SU-DHL-6 (cell line): ENCODE measurements at regions not wholly inside any gene's neighbourhood (a gene's known extent, or its start where the extent isn't known, plus 50 kb on each side); places are given as distances from the start of the nearest gene placed in this dataset.
"Not testable (repeated sequence)": the region's sequence is repeated elsewhere in the genome, so short reads cannot be mapped to it uniquely, and the experiment has no call there.

Source experiments
- H2AFZ ChIP-seq: fragments of 200-600 bp; sonication (generic); 2 replicates; pipeline ENCODE4 v1.6.1; 2014; ENCODE audit warnings: low read depth, mild to moderate bottlenecking, moderate library complexity, mixed read lengths, antibody characterized with exemption, low read length; ENCODE audit not compliant: severe bottlenecking
- H3F3A ChIP-seq: fragments of 200-600 bp; shearing (Covaris generic); 2 replicates; pipeline ENCODE4 v1.6.0; 2016; ENCODE audit warnings: antibody characterized with exemption, mild to moderate bottlenecking; ENCODE audit not compliant: insufficient read depth
- H3K27ac ChIP-seq: fragments of 200-600 bp; sonication (generic); 2 replicates; pipeline ENCODE4 v1.5.1; 2016; ENCODE audit warnings: low read depth, mild to moderate bottlenecking, low read length, moderate library complexity, mixed read lengths
- H3K27me3 ChIP-seq: fragments of 200-600 bp; sonication (generic), shearing (Covaris generic); 2 replicates; pipeline ENCODE4 v1.6.0; 2014; ENCODE audit warnings: mild to moderate bottlenecking, low read length
- H3K36me3 ChIP-seq: fragments of 200-600 bp; sonication (generic); 2 replicates; pipeline ENCODE4 v1.6.1; 2014; ENCODE audit warnings: mild to moderate bottlenecking, low read length, mixed read lengths
- H3K4me2 ChIP-seq: fragments of 300-600, 200-600 bp; shearing (Covaris generic), sonication (generic); 2 replicates; pipeline ENCODE4 v1.6.0; 2014; ENCODE audit warnings: low read length, low read depth, mild to moderate bottlenecking; ENCODE audit not compliant: poor library complexity, severe bottlenecking
- H3K4me3 ChIP-seq: fragments of 200-600 bp; sonication (generic); 2 replicates; pipeline ENCODE4 v1.5.1; 2014; ENCODE audit warnings: antibody characterized with exemption, low read length, mild to moderate bottlenecking, mixed read lengths; ENCODE audit not compliant: insufficient read depth, poor library complexity, severe bottlenecking
- H3K79me2 ChIP-seq: fragments of 200-600 bp; sonication (generic); 2 replicates; pipeline ENCODE4 v1.6.1; 2014; ENCODE audit warnings: mild to moderate bottlenecking, low read length, moderate library complexity; ENCODE audit not compliant: insufficient read depth
- H3K9ac ChIP-seq: fragments of 200-600 bp; sonication (generic); 2 replicates; pipeline ENCODE4 v1.7.0; 2014; ENCODE audit warnings: mild to moderate bottlenecking, low read length
- H3K9me2 ChIP-seq: fragments of 200-600 bp; sonication (generic); replicated peaks from 2 replicates; pipeline ENCODE4 v1.6.1; 2014; ENCODE audit warnings: low read length; ENCODE audit not compliant: insufficient read depth
- H3K9me3 ChIP-seq: fragments of 200-600 bp; sonication (generic); 2 replicates; pipeline ENCODE4 v1.6.1; 2014; ENCODE audit warnings: low read length, mixed read lengths; ENCODE audit not compliant: insufficient read depth
- H4K20me1 ChIP-seq: fragments of 200-600 bp; sonication (generic); 2 replicates; pipeline ENCODE4 v1.6.1; 2014; ENCODE audit warnings: low read depth, mild to moderate bottlenecking, antibody characterized with exemption, low read length, moderate library complexity, mixed read lengths
- CTCF ChIP-seq: fragments of 200-600 bp; sonication (generic); IDR thresholded peaks from one replicate; pipeline ENCODE4 v1.5.1; 2017; ENCODE audit warnings: antibody characterized with exemption, mild to moderate bottlenecking, low read length, moderate library complexity; ENCODE audit not compliant: insufficient read depth, poor library complexity, severe bottlenecking
- EZH2phosphoT487 ChIP-seq: fragments of 200-600 bp; sonication (generic), shearing (Covaris generic); conservative IDR thresholded peaks from 2 replicates; pipeline ENCODE4 v1.6.1; 2018; ENCODE audit warnings: mild to moderate bottlenecking, antibody characterized with exemption, low read length, moderate library complexity, mixed read lengths

GRCh38 chr4:137896221-137896737 is 345.9 kb downstream of the SLC7A11 start:
- no peak for TF ChIP-seq CTCF
- no peak for TF ChIP-seq EZH2phosphoT487
- no peaks in the 10 kb centered on the region for H4K20me1 ChIP-seq
- H3K79me2 ChIP-seq: no peaks in the 10 kb centered on the region
- H3K36me3 ChIP-seq: no peaks in the 10 kb centered on the region
- no peak overlapping the region for H3K4me3 ChIP-seq
- no peak overlapping the region for H3K27ac ChIP-seq
- no peaks in the 10 kb centered on the region for H3K9me3 ChIP-seq
- no peak overlapping the region for H3K4me2 ChIP-seq
- H3K9ac ChIP-seq: no peak overlapping the region
- no peaks in the 10 kb centered on the region for H3F3A ChIP-seq
- H3K27me3 ChIP-seq: no peaks in the 10 kb centered on the region
- no peaks in the 10 kb centered on the region for H3K9me2 ChIP-seq
- no peak overlapping the region for H2AFZ ChIP-seq

DNA sequence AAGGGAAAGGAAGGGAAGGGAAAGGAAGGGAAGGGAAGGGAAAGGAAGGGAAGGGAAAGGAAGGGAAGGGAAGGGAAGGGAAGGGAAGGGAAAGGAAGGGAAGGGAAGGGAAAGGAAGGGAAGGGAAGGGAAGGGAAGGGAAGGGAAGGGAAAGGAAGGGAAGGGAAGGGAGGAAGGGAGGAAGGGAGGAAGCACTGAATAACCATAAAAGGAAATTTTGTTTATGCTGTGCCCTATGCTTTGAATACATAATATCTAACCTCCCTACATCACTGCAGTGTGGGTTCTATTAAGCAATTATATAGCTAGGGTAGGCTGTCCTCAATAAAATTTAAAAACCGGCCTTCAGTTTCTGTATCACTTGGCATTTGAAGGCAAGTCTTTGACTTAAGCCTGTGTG is 346.6 kb downstream of the SLC7A11 start:
- H3K9ac ChIP-seq, H3K79me2 ChIP-seq, H4K20me1 ChIP-seq, H3K4me2 ChIP-seq, H3K27me3 ChIP-seq, H3K9me2 ChIP-seq, H3K9me3 ChIP-seq, H3F3A ChIP-seq, H3K4me3 ChIP-seq, H2AFZ ChIP-seq, H3K27ac ChIP-seq, H3K36me3 ChIP-seq: not testable (repeated sequence)

DNA sequence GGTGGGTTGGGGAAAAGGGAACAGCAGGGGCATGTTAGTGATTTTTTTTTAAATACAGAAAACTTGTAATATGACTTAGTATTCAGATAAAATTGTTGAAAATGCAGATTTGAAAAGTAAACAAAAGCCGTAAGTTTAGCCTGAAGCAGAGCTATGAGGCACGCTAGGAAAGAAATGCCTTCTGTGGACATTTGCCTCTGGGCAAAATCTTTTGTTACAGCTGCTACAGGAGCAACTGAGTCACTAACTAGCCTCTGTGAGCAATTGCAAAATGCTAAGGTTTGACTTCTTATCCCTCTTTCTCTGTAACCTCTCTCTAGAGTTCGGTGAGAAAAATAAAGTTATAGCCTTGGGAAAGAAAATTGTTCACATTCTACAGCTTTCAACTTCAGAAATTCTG is 350.0 kb downstream of the SLC7A11 start:
- Histone ChIP-seq H3K27me3 (no peaks in the 10 kb centered on the region), H3K36me3 (no peaks in the 10 kb centered on the region), H3K9ac (no peak overlapping the region), H3K27ac (no peak overlapping the region), H3F3A (no peaks in the 10 kb centered on the region), H3K79me2 (no peaks in the 10 kb centered on the region), H3K4me2 (no peak overlapping the region), H3K9me3 (no peaks in the 10 kb centered on the region), H4K20me1 (no peaks in the 10 kb centered on the region), H3K4me3 (no peak overlapping the region), H2AFZ (peak overlapping the region; percentile 19), H3K9me2 (no peaks in the 10 kb centered on the region)
- TF ChIP-seq CTCF (no peak), EZH2phosphoT487 (no peak)

GRCh38 chr4:137890812-137891211 is 351.3 kb downstream of the SLC7A11 start:
- Histone ChIP-seq H3K9ac (no peak overlapping the region), H3K27me3 (no peaks in the 10 kb centered on the region), H3K36me3 (no peaks in the 10 kb centered on the region), H4K20me1 (no peaks in the 10 kb centered on the region), H3K4me3 (no peak overlapping the region), H3K9me2 (no peaks in the 10 kb centered on the region), H3K9me3 (no peaks in the 10 kb centered on the region), H2AFZ (no peak overlapping the region), H3F3A (no peaks in the 10 kb centered on the region), H3K27ac (no peak overlapping the region), H3K4me2 (no peak overlapping the region), H3K79me2 (no peaks in the 10 kb centered on the region)
- TF ChIP-seq CTCF: no peak
- TF ChIP-seq EZH2phosphoT487: no peak
